HG03064 (cell line): ENCODE measurements at regions not wholly inside any gene's neighbourhood (a gene's known extent, or its start where the extent isn't known, plus 50 kb on each side); places are given as distances from the start of the nearest gene placed in this dataset.

Experiments
- ATAC-seq: cut with Tn5 transposase; IDR thresholded peaks from one replicate; pipeline ENCODE4 v1.9.1; 2021; ENCODE audit warnings: low read depth; ENCODE audit not compliant: unreplicated experiment

DNA sequence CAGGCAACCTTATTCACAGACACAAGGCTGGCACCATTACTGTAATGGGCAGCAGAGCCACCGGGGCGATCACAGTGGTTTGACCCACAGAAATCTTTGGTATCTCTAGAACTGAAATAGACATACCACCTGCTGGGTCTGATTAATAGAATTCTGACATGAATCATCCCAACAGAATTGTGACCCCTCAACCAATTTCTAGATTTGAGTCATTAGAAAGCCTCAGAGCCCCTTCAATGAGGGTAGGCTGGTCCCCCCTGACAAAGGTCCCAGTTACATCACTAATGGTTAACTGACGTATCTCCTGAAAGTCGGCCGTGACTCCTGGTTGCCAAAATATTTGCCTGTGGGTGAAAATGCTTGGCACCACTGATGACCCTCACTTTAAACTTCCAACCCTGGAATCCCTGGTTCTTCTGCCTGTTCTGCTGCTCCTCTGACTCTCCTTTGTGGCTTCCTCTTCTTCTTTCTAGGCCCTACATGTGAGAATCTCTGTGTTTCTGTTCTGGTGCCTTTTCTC lies 124.9 kb upstream of the ARID1B start:
- no peak for ATAC-seq

DNA sequence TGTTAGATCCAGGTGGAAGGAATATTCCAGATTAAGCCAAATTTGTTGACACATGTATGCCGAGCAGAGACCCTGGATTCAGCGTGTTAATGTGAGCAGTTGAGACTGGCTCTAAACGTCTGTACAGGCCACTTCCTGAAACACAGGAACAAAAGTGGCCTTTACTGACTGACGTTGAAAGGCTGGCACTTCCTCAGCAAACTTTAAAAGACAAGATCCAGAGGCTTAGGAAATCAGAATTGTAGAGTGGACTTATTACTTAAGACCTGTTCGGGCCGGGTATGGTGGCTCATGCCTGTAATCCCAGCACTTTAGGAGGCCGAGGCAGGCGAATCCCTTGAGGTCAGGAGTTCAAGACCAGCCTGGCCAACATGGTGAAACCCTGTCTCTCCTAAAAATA lies 125.7 kb upstream of the ARID1B start:
- ATAC-seq: no peak

DNA sequence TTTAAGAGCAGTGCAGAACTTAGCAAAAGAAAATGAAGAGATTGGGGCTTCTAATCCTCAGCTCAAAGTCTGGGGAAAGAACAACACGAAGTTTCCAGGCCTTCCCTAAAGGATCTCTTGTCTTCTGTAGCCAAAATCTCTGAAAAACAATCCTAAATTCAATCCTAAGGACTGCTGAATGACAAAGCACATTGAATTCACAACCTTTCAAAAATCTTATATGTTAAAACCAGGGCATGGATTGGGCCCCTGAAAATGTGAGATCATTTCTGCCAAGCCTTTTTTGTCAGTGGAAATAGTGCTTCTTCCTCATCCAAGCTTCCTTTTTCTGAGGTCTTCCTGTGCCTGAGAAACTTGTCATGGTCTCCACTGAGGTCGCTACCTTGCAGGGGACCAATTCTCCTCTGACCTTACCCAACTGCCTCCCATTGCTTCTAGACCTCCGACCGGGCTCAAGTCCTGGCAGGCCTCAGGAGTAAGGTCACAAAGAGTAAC lies 126.2 kb upstream of the ARID1B start:
- no peak for ATAC-seq

DNA sequence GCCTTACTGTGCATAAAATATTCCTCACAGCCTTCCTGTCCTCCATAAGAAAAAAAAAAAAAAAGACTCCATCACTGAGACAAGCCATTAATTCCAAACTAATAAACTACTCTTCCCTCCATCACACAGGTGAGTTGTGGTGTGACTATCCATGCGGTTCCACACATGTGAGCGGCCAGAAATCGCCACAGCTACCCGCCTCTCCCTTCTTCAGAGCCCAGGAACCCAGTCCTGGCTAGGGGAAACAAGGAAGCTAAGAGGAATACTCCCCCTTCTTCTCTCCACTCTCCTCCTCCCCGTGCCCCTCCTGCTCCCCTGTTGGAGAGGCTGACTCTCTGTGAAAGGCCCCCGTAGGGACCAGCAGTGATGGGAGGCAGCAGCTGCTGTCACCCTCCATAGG lies 128.6 kb upstream of the ARID1B start:
- ATAC-seq: no peak

DNA sequence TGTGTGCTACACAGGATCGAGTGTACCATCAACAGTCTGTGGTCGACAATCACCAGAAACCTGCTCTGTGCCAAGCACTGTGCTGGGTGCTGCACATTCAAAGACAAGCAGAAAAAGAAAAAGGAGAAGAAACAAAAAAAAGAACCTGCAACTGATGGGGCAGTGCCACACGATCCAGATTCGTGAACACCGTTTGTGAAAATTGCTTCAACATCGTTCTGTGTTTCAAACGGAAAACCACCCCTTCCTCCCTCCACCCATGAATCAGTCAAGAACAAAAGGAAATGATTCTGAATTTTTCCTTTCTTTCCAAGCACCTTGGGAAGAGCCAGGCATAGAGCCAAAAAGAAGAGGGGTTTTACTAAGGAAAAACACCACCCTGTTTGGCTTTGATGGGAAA lies 129.2 kb upstream of the ARID1B start:
- no peak for ATAC-seq

DNA sequence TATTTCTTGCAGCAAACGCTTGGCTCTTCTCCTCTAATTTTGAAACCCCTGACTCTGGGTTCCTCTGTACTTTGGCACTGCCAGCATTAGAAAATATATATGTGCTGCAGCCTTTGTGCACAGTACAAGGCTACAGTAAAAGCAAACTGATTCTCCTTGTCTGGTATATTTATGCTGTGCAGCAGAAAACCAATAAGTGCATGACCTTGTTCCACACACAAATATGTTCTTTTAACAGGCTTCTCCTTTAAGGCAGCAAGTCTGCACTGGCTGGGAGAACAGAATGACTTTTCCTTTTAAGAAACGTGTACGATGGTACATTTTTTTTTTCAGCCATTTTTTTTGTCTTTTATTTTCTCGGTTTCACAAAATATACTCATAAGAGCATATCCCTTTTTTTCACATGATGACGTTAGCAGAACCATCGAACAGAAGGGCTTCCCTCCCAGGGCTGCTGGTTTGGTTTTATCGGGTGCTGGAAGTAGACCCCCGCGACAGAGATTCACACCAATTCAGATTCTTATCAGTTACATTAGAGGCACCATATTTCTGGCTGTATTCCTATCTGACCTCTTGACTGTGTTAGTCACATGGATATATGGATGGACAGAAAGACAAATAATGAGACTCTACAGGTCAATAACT lies 129.9 kb upstream of the ARID1B start:
- ATAC-seq: no peak

DNA sequence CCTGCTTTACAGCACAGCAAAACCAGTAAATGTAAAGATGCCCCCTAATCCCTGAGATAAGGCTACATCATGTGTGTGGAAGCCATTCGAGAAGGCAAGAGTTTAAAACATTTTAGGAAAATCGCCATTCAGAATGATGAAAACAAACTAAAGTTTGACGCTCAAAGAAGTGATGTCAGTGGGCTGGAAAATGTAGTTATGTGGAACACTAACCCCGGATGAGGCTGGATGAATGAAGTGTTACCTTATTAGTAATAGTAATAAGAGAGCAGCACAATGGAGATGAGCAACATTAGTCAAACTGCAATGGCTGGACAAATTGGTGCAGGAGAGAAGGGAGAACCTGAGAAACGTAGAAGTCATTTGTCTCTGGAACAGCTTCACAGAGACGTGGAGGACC lies 130.7 kb upstream of the ARID1B start:
- ATAC-seq: no peak

DNA sequence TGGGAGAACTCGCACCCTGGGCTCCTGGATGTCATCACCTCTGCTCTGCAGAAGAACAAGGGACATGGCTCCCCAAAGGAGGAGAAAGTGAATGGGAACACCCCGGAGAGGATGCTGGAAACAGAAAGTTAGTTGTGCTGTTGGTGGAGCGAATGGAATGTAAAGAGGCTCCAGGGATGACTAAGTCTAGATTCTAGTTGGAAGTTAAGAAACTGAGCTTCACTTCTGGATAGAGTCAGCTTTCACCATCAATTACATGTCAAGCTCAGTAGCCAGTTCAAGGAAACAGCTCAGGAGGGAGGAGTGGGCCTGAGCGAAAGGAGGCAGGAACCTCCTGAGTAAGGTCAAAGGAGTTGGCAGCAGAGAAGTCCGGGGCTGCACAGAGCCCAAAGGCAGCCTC lies 132.1 kb upstream of the ARID1B start:
- ATAC-seq: no peak

DNA sequence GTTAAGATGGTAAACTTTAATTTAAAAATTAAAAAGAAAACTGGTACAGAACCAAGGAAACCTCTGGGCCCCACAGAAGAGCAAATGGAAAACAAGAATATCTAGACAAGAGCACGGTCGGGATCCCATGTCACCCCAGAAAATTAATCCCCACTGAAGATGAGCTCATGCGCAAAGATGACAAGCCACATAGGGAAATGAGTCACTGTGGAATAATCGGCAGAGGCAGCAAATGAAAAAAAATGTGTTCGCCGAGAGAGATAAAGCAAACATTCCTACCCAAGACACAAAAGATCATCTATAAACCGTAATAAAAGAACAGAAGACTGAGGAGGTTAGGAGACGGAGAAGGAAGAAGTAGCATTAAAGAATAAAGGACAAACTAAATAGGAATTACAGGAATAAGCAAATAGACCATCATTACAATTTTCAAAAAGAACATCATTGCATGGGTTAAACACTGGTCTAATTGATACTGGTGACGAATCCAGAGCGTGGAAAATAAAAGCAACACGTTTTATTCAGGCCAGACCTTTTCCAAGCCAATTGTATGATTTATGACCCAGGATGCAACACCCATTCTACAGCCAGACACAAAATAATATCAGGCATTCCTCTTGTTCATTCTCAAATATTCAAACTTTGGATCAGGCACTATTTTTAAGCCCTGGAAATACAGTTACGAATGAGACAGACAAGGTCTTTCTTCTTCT lies 138.0 kb upstream of the ARID1B start:
- ATAC-seq: no peak

DNA sequence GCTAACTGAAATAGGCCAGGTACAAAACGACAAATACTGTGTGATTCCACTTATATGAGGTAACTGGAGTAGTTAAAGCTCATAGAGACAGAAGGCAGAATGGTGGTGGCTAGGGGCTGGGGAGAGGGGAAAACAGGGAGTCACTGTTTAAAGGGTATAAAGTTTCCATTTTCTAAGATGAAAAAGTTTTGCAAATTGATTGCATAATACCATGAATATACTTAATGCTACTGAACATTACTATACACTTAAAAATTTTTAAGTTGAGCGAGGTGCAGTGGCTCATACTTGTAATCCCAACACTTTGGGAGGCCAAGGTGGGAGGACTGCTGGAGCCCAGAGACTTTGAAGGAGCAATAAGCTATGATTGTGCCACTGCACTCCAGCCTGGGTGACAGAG lies 138.6 kb upstream of the ARID1B start:
- ATAC-seq: no peak

DNA sequence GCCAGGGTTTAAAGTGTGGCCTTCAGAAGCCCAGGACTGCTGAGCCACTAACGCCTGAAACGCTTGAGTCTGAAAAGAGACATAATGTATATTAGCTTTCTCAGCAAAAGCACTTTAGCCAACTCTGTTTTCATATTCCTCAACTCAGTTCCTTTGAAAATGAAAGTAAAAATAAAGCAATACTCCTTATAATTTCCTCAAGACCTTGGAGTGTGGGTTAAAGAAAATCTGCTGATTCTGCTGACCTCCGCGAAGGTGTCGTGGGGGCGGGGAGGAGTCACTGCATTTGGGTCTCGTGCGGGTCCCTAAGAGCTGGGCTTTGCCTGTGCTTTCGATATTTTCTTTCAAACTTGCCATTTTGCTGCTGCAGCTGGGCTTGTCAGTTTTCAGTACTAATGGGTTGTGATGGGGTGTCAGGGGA lies 142.2 kb upstream of the ARID1B start:
- no peak for ATAC-seq

DNA sequence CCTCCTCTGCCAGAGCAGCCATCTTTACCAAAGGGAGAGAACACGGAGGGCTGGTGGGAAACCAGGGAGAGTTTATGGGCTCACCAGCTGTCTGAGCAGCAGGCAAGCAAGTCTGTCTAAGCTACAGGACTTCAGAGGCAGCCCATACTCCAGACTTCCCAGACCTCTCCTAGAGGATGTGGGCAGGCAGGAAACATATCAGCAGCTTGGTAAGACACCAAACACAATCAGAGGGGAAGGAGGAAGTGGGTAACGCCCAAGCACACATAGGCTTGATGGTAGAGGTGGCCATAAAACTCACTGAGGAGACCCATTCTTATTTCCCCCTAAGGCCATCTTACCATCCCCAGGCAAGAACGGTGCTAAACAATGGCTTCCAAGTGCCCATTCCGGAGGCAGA lies 143.1 kb upstream of the ARID1B start:
- no peak for ATAC-seq

DNA sequence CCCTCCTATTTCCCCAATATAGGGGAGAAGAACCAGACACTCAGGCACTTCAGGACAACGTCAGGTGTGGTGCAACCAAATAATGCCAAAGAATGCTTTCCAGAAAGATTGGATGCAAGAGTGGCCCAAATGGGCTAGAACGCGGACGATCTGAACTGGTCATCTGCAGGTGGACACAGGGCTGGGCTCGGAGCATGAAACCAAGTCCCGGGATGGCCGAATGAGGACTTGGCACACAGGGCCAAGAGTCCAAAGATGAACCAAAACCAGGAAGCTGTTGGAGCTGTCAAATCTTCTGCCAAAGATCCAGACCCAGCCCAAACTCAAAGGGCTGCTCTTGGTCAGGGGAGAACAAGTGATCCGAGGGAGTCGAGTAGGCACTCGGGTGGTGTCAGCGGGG lies 143.9 kb upstream of the ARID1B start:
- ATAC-seq: no peak

DNA sequence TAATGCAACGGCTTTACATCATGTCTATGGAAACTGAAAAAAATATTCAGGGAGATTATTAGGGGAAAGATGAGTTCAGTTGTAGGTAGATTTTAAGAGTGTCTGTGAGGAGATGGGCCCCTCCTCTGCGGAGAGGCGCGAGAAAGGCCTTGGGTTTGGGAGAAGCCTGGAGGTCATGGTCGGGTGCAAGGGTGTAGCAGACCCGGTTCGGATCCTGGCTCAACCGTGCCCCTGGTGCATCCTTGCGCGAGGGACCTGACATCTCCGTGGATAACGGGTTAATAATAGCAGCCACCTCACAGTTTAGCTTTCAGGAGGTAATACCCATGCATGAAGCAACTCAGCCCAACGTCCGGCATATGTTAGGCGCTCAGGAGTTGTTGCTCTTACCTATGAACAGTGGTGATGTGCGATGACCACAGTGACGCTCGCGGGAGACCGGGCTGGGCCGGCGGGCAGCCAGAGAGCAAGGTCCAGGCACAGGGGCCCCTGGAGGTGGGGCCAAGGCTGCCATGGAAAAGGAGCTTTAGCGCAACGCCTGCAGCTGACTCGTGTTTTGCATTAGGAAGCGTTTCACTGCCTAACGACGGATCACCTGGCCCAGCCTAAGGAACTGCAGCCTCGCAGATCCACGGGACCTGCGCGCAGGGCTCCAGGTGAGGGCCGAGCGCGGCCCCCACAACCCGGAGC lies 146.4 kb upstream of the ARID1B start:
- ATAC-seq: no peak

DNA sequence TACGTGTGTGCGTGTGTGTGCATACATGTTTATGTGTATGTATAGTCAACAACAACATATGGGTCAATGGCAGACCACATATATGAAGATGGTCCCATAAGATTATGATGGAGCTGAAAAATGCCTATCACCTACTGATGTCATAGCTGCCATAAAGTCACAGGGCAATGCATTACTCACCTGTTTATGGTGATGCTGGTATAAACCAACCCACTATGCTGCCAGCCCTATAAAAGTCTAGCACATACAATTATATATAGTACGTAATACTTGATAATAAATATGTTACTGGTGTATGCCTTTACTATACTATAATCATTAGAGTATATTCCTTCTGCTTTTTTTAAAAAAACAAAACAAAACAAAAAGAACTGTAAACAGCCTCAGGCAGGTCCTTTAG lies 148.4 kb upstream of the ARID1B start:
- ATAC-seq: no peak

DNA sequence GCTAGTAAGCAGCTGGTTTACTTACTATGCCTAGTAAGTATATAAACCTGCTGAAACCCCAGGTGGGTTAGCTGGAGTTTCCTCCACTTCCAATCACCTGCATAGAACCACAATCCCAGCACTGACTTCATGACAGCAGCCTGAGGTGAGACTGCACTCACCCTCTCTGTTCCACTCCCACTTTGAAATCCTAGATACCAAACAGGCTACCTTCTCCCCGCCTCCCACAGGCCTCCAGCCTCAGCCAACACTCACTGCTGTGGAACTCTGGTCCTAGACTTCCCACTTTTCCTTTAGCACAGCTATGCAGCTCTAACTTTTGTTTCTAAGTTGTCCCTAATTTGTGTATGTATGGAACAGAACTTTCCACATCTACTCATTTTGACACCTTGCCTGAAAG lies 149.7 kb upstream of the ARID1B start:
- ATAC-seq: no peak

DNA sequence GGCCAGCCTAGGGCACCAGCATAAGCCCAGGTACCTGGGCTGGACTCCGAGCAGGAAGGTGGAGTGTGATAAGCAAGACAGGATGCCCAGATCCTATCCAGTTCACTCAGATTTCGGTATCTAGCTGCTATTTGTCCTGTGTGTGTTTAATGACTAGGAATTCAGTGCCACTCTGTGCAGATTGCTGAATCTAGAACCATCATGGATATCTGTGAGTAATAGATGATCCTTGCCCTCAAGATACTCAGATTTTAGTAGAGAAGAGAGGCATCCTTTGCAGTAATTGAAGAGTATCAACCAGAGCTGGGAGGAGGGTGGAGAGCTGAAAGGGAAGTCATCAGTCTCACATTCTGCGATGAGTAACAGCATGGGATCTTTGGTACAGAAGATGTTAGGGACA lies 155.0 kb upstream of the ARID1B start:
- no peak for ATAC-seq

DNA sequence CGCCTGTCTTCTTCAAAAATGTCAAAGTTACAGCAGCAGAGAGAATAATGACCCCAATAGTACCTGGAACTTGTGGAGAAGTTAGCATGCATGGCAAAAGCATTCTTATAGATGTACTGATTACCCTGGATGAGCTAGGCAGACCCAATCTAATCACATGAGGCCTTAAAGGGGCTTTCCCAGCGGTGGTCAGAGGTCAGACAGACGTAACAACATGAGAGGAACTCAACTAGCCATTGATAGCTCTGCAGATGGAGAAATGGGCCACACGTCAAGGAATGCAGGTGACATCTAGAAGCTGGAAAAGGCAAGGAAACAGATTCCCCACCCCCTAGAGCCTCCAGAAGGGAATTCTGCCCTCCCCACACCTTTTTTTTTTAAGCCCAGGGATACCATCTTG lies 156.8 kb upstream of the ARID1B start:
- no peak for ATAC-seq

DNA sequence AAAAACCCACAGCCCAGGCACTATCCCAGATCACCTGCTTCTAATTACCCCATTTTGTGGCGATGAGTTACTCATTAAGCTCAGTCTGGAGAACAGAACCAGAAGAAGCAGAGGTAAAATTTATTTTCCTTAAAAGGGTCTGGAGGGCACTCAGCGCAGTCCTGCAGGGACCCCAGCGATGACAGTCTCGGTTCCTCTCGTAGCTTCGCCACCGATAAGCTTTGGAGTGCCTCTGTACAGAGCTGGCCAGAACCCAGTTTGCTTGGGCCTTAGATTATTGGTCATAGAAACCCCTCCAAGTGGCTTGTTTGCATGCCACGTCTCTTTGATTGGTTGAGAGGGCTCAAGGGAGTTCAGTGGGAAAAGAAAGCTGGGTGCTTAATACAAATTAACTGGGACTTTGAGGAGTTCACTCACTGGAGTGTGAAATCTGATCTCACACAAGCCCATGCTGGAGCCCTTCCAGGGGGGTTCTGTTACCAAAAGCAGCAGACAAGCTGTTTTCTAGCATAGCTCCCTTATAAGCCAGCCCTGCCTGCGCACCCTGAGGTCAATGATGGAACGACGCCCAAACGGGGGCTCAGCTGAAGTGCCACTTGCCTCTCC lies 158.5 kb upstream of the ARID1B start:
- ATAC-seq: no peak

DNA sequence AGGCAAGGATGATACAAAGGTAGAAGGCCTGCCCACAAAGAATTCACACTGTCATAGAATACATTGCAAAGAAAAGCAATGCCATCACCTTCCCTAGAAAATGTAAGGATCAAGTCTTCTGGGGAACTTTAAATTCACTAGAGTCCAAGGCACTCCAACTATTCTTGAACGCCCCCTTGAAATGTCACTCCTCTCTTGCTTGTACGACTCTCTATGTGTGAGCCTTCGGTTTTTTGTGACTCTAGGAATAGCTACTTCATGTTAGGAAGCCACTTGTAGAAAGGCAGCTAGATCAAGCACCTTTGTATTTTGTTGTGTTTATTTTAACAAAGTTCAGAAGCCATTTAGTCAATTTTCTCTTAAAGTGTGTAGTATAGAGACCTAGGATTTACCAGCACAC lies 159.2 kb upstream of the ARID1B start:
- ATAC-seq: no peak

DNA sequence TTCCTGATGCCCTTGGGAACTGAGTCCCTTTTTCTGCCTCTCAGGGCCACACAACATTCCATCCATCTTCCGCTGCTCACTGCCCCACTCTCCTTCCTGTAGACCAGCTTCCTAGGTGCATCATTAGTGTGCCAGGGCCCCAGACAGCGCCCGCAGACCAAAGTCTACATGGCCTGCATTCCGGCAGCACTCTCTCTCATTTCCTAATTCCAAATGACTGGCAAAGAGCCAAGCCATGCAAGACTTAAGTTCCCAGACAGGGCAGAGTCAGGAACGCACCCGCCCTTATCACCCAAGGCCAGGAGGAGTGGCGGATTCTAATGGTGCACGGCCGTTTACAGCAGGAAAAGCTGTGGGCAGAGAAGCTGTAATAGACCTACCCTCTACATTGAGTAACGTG lies 159.8 kb upstream of the ARID1B start:
- ATAC-seq: no peak
